ENCODE measurements at regions not wholly inside any gene's neighbourhood (a gene's known extent, or its start where the extent isn't known, plus 50 kb on each side); places are given as distances from the start of the nearest gene placed in this dataset.

GRCh38 chr19:29293736-29294342 is 80.9 kb upstream of the UQCRFS1 start:
- ChIA-PET POLR2A (ENCODE audit: low non-redundant PET) (no interaction called here), CTCF (no interaction called here)
- Histone ChIP-seq H3K27me3 (replicated peaks; ENCODE audit: insufficient read depth, low read depth, low read length, poor library complexity) (no peaks in the 10 kb centered on the region), H3K36me3 (ENCODE audit: insufficient read depth, low read length, poor library complexity, severe bottlenecking) (no peaks in the 10 kb centered on the region), H3K9me3 (ENCODE audit: low read depth, low read length, poor library complexity, severe bottlenecking) (no peaks in the 10 kb centered on the region), H3K4me3 (ENCODE audit: low read depth, low read length, poor library complexity, severe bottlenecking) (no peak overlapping the region), H3K4me1 (ENCODE audit: insufficient read depth, low read length, poor library complexity, severe bottlenecking) (no peaks in the 10 kb centered on the region), H3K27ac (ENCODE audit: low read depth, low read length, poor library complexity, severe bottlenecking) (no peak overlapping the region)
- TF ChIP-seq CTCF (conservative IDR thresholded peaks at IDR 0.05; ENCODE audit: low read depth, low read length) = no peak
- no peak for TF ChIP-seq EZH2 (IDR thresholded peaks at IDR 0.05; ENCODE audit: borderline replicate concordance, low read depth, low read length, poor library complexity, severe bottlenecking)
- no TSS peak for BruUV-seq (replicated peaks)
- intact Hi-C loops (cut with micrococcal nuclease; ENCODE audit: unreplicated experiment) = no loop called here
- DNase-seq (ENCODE audit: low spot score) = no peak

GRCh38 chr19:29294343-29294811 is 81.4 kb upstream of the UQCRFS1 start:
- POLR2A ChIA-PET (ENCODE audit: low non-redundant PET) = no interaction called here
- no peaks in the 10 kb centered on the region for H3K27me3 ChIP-seq (replicated peaks; ENCODE audit: insufficient read depth, low read depth, low read length, poor library complexity)
- BruUV-seq (replicated peaks) = no TSS peak
- TF ChIP-seq EZH2 (IDR thresholded peaks at IDR 0.05; ENCODE audit: borderline replicate concordance, low read depth, low read length, poor library complexity, severe bottlenecking) (no peak), CTCF (conservative IDR thresholded peaks at IDR 0.05; ENCODE audit: low read depth, low read length) (no peak)
- no peak for DNase-seq (ENCODE audit: low spot score)
- no peaks in the 10 kb centered on the region for H3K36me3 ChIP-seq (ENCODE audit: insufficient read depth, low read length, poor library complexity, severe bottlenecking)
- H3K27ac ChIP-seq (ENCODE audit: low read depth, low read length, poor library complexity, severe bottlenecking) = no peak overlapping the region
- CTCF ChIA-PET = no interaction called here
- H3K4me3 ChIP-seq (ENCODE audit: low read depth, low read length, poor library complexity, severe bottlenecking) = no peak overlapping the region
- intact Hi-C loops (cut with micrococcal nuclease; ENCODE audit: unreplicated experiment) = no loop called here
- no peaks in the 10 kb centered on the region for H3K4me1 ChIP-seq (ENCODE audit: insufficient read depth, low read length, poor library complexity, severe bottlenecking)
- no peaks in the 10 kb centered on the region for H3K9me3 ChIP-seq (ENCODE audit: low read depth, low read length, poor library complexity, severe bottlenecking)

GRCh38 chr19:29295285-29295684 is 82.3 kb upstream of the UQCRFS1 start:
- intact Hi-C loops (cut with micrococcal nuclease; ENCODE audit: unreplicated experiment) = no loop called here
- no peaks in the 10 kb centered on the region for H3K4me1 ChIP-seq (ENCODE audit: insufficient read depth, low read length, poor library complexity, severe bottlenecking)
- H3K9me3 ChIP-seq (ENCODE audit: low read depth, low read length, poor library complexity, severe bottlenecking) = no peaks in the 10 kb centered on the region
- H3K36me3 ChIP-seq (ENCODE audit: insufficient read depth, low read length, poor library complexity, severe bottlenecking) = no peaks in the 10 kb centered on the region
- POLR2A ChIA-PET (ENCODE audit: low non-redundant PET) = no interaction called here
- CTCF ChIA-PET = interaction anchor here (0.6 kb wide), 1 partner anchor 13 kb away, joined by 3 read pairs; no protein-coding TSS in a partner anchor
- no peak overlapping the region for H3K4me3 ChIP-seq (ENCODE audit: low read depth, low read length, poor library complexity, severe bottlenecking)
- H3K27me3 ChIP-seq (replicated peaks; ENCODE audit: insufficient read depth, low read depth, low read length, poor library complexity) = no peaks in the 10 kb centered on the region
- no peak for DNase-seq (ENCODE audit: low spot score)
- TF ChIP-seq EZH2 (IDR thresholded peaks at IDR 0.05; ENCODE audit: borderline replicate concordance, low read depth, low read length, poor library complexity, severe bottlenecking) (no peak), CTCF (conservative IDR thresholded peaks at IDR 0.05; ENCODE audit: low read depth, low read length) (no peak)
- BruUV-seq (replicated peaks) = no TSS peak
- H3K27ac ChIP-seq (ENCODE audit: low read depth, low read length, poor library complexity, severe bottlenecking) = no peak overlapping the region

Data from A673 (cell line).